Body of pancreas (tissue), 4 donors: ENCODE measurements at regions not wholly inside any gene's neighbourhood (a gene's known extent, or its start where the extent isn't known, plus 50 kb on each side); places are given as distances from the start of the nearest gene placed in this dataset.

ENCODE experiments used
- ATAC-seq: fragments of 150-250 bp; one replicate; pipeline ENCODE4 v1.9.1; 2016
- DNase-seq, 4 donors: peaks; one replicate each; pipeline ENCODE4 v3.0.0-alpha.2; 2019
- H3K27ac ChIP-seq, 4 donors: fragments of 200-600 bp; sonication (generic); 1 replicate in 3 of 4; 2 replicates in 1 of 4; pipeline versions ENCODE4 v1.5.1 to v1.6.1; 2016 to 2019; ENCODE audit warnings: mild to moderate bottlenecking in 1 of 4, mixed read lengths in 1 of 4, moderate library complexity in 1 of 4
- H3K27me3 ChIP-seq, 2 donors: fragments of 200-600 bp; sonication (generic); one replicate each; pipeline ENCODE4 v1.6.0; 2016; ENCODE audit warnings: mild to moderate bottlenecking in 1 of 2
- H3K36me3 ChIP-seq, 2 donors: fragments of 200-600 bp; sonication (generic); replicated peaks in 1 of 2; 2 replicates each; pipeline ENCODE4 v1.5.1; 2016; ENCODE audit warnings: low read depth in 2 of 2; ENCODE audit not compliant: insufficient read depth in 1 of 2
- H3K4me1 ChIP-seq: fragments of 200-600 bp; sonication (generic); one replicate; pipeline ENCODE4 v1.6.0; 2016
- H3K4me3 ChIP-seq, 2 donors: fragments of 200-600 bp; sonication (generic); 1 replicate in 1 of 2; 2 replicates in 1 of 2; pipeline ENCODE4 v1.5.1; 2016 to 2019
- H3K9me3 ChIP-seq, 3 donors: fragments of 200-600 bp; sonication (generic); 1 replicate in 2 of 3; 2 replicates in 1 of 3; pipeline ENCODE4 v1.5.1; 2016
- CTCF ChIP-seq, 7 experiments: fragments of 450-650 bp in 4 of 7; fragments of 200-600 bp in 3 of 7; sonication (generic) in 3 of 7; IDR thresholded peaks; one replicate each; pipeline ENCODE4 v1.5.1; 2016 to 2019; ENCODE audit warnings: antibody characterized with exemption in 7 of 7
- POLR2A ChIP-seq, 3 donors: fragments of 450-650 bp; IDR thresholded peaks; one replicate each; pipeline ENCODE4 v1.6.1; 2016; ENCODE audit warnings: antibody characterized with exemption in 3 of 3, mild to moderate bottlenecking in 2 of 3
- WGBS, 2 donors: methylation state at CpG; one replicate each; pipeline ENCODE4 v1.1.5; 2017; 5-methylcytosine and 5-hydroxymethylcytosine counted together
- intact Hi-C: fragments of 100-400 bp; cut with DNase I; formaldehyde crosslinking; loops from one replicate; pipeline ENCODE4 v1.15.1; 2023

- Histone ChIP-seq H3K4me3 (no peak overlapping the region), H3K27me3 (no peaks in the 10 kb centered on the region), H3K4me1 (no peaks in the 10 kb centered on the region), H3K36me3 (no peaks in the 10 kb centered on the region), H3K27ac (no peak overlapping the region), H3K9me3 (no peaks in the 10 kb centered on the region)
- intact Hi-C loops: no loop called here
- WGBS, 2 donors: 52 to 57% methylated on average over 2 of the region's 2 CpGs
- DNase-seq (no peak), ATAC-seq (no peak)
- TF ChIP-seq POLR2A (IDR thresholded peaks at IDR 0.05): no peak
- no peak for TF ChIP-seq CTCF (IDR thresholded peaks at IDR 0.05)
Observed at GRCh38 chr9:118366228-118366627, 662.0 kb downstream of the TLR4 start.

GRCh38 chr9:118367383-118367782, 663.2 kb downstream of the TLR4 start:
- Histone ChIP-seq H3K4me1 (no peaks in the 10 kb centered on the region), H3K27ac (no peak overlapping the region), H3K27me3 (no peaks in the 10 kb centered on the region), H3K9me3 (no peaks in the 10 kb centered on the region), H3K4me3 (no peak overlapping the region), H3K36me3 (no peaks in the 10 kb centered on the region)
- DNase-seq (no peak), ATAC-seq (no peak)
- TF ChIP-seq POLR2A (IDR thresholded peaks at IDR 0.05): no peak
- TF ChIP-seq CTCF (IDR thresholded peaks at IDR 0.05): no peak
- intact Hi-C loops: no loop called here

GRCh38 chr9:118384531-118385100, 680.4 kb downstream of the TLR4 start:
- DNase-seq: no peak
- Histone ChIP-seq H3K27me3 (no peaks in the 10 kb centered on the region), H3K4me1 (no peaks in the 10 kb centered on the region), H3K36me3 (no peaks in the 10 kb centered on the region), H3K4me3 (no peak overlapping the region), H3K9me3 (no peaks in the 10 kb centered on the region), H3K27ac (no peak overlapping the region)
- intact Hi-C loops: no loop called here
- 34 to 39% methylated on average over 3 of the region's 3 CpGs for whole genome bisulfite sequencing, 2 donors
- TF ChIP-seq POLR2A (IDR thresholded peaks at IDR 0.05): no peak
- TF ChIP-seq CTCF (IDR thresholded peaks at IDR 0.05): no peak
- no peak for ATAC-seq

GRCh38 chr9:118395415-118395814, 691.2 kb downstream of the TLR4 start:
- no peaks in the 10 kb centered on the region for H3K27me3 ChIP-seq
- H3K36me3 ChIP-seq: no peaks in the 10 kb centered on the region
- ATAC-seq (no peak), DNase-seq (no peak)
- no peaks in the 10 kb centered on the region for H3K9me3 ChIP-seq
- 65 to 69% methylated on average over 2 of the region's 2 CpGs for WGBS, 2 donors
- intact Hi-C loops: no loop called here
- H3K27ac ChIP-seq: no peak overlapping the region
- no peaks in the 10 kb centered on the region for H3K4me1 ChIP-seq
- TF ChIP-seq POLR2A (IDR thresholded peaks at IDR 0.05) (no peak), CTCF (IDR thresholded peaks at IDR 0.05) (no peak)
- no peak overlapping the region for H3K4me3 ChIP-seq

GRCh38 chr9:118401546-118401945, 697.3 kb downstream of the TLR4 start:
- Histone ChIP-seq H3K4me1 (no peaks in the 10 kb centered on the region), H3K27ac (no peak overlapping the region), H3K9me3 (no peaks in the 10 kb centered on the region), H3K27me3 (no peaks in the 10 kb centered on the region), H3K4me3 (no peak overlapping the region), H3K36me3 (no peaks in the 10 kb centered on the region)
- intact Hi-C loops: no loop called here
- WGBS, 2 donors: 18 to 38% methylated on average over 1 of the region's 1 CpG
- ATAC-seq (no peak), DNase-seq (no peak)
- no peak for TF ChIP-seq POLR2A (IDR thresholded peaks at IDR 0.05)
- TF ChIP-seq CTCF (IDR thresholded peaks at IDR 0.05): no peak
